GM21360 (cell line): ENCODE measurements at regions not wholly inside any gene's neighbourhood (a gene's known extent, or its start where the extent isn't known, plus 50 kb on each side); places are given as distances from the start of the nearest gene placed in this dataset.
"Not testable (repeated sequence)": the region's sequence is repeated elsewhere in the genome, so short reads cannot be mapped to it uniquely, and the experiment has no call there.

Experiments
- ATAC-seq: cut with Tn5 transposase; IDR thresholded peaks from one replicate; pipeline ENCODE4 v1.9.1; 2021; ENCODE audit warnings: mild to moderate bottlenecking, moderate library complexity; ENCODE audit not compliant: unreplicated experiment

DNA sequence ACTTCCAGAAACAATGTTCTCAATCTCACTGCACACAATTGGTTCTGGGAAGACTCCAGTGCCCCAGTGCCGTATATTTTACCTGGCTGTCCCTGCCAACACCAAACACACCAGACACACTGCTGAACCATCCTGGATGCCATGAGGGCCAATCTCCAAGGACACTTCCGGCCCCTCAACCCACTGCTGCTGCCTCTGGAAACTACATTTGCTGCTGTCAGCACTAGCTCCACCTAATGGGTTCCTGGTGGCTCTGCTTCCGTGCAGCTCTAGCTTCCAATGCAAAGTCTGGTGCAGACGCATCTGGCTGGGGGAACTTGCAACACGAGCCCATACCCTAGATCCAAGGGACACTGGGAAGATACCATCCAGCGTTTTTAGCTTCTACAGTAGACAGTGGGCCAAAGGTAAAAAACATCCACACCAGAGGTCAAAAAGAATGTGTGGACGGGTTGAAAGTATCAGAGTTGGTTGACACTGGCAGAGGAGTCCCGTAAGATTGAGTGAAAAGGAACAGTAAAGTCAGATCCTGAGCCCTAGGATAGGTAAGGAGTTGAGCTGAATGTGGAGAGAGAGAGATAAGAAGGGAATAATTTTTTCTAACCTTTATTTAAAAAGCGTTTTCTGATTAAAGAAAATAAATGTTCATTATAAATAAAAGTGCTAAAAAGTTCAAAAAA, 99.7 kb upstream of the KIF2A start:
- no peak for ATAC-seq

DNA sequence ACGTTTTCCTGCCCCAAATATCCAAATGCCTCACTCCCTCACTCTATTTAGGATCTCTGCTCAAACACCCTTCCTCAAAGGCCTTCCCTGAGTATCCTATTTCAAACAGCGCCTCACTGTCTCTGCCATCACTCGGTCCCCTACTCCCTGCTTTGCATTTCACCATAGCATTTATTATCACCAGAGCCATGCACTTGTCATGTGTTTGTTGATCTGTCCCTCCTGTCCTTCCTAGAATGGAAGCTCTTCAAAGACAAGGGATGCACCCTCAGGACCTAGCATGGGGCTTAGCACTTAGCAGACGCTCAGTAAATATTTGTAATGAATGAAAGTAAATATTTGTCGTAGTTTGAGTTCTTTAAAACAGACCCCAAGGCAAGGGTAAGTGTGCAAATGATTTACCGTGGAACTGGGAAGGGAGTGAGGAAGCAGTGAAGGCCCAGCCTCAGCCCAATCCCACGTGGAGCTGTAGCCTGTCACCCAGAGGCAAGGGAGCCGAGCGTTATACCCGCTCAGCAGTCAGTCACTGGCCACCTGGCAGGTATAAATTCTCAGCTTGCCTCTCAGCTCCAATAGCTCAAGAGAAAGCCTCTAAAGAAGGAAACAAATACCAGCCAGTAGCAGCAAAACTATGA, 97.7 kb upstream of the KIF2A start:
- ATAC-seq: no peak

DNA sequence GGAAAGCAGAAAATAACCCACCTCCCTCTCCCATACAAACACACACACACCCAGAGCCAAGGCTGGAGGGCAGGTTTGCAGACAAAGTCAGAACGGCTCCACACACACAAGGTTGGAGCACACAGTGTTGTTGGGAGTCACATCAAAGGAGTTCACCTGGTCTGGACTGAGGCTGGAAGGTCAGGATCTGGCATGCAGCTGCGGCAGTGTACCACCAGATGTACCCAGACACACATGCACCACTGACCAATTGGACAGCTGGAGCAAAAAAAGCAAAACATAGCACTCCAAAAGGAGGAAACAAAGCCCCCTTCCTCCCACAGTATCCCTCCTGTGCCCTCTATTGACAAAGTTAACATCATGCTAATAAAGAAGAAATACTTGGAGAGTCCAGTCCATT, 94.6 kb upstream of the KIF2A start:
- no peak for ATAC-seq

DNA sequence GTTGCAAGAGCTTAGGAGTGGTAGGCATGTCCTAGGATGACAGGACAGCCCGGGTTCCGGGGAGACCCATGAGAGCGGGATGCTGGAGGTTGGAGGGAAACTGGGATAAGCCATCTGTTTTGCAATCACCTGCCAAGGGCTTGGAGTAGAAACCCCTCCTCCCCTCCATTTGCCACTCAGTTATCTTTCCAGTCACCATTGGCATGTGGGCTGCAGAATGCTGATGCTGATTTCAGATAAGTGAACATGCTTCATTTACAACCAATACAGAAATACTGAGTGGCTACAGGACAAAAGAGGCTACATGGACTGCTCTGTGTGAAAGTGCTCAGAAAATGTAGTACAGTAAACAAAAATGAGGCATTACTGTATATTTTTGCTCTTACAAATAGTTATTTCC, 93.4 kb upstream of the KIF2A start:
- ATAC-seq: no peak

DNA sequence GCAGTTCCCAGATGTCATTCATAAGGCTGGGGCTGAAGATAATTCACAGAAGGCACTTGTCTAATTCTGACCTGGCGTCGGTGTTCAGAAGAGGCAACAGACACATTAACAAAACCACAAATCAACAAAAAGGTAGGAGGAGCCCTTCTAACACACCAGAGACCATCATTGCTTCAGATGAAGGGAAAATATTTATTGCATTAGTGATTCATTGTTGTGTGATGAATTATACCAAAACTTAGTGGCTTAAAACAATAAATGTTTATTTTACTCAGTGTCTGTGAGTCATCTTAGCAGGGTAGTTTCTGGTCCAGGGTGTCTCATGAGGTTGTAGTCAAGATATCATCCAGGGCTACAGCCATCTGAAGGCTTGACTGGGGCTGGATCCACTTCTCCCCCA, 91.3 kb upstream of the KIF2A start:
- no peak for ATAC-seq

DNA sequence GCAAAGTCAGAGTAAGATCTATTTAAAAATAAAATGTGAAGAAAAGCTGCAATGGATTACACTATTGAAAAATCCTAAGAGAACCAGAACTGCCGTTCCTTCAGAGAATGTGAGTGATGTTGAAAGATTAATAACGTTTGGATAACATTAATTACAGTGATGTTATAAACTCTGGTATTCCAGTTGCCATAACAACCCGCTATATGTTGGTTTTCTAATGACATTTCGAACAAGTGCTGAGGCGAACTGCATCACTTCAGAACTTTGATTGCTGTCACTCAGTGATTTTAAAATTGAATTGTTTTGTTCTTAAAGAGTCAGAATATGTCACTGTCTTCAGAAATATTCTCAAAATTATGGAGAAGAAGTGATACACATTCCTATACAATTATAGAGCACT, 89.4 kb upstream of the KIF2A start:
- ATAC-seq: not testable (repeated sequence)

DNA sequence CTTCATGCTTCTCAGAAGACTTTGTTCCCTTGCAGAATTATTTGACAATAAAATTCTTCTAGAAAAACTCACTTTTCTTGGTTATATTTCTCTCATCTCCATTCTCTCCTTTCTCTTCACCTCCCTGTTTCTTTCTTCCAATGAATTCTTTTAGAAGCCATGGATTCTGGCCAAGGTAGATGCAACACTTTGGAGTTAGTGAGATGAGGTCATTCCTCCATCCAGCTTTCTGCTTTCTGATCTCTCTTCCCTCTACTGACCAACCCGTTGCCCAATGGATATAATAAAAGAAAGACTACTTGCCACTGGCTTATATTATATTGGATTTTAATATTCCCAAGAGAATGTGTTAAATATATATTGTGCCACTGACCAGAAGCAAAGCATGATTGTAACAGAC, 88.9 kb upstream of the KIF2A start:
- ATAC-seq: not testable (repeated sequence)

DNA sequence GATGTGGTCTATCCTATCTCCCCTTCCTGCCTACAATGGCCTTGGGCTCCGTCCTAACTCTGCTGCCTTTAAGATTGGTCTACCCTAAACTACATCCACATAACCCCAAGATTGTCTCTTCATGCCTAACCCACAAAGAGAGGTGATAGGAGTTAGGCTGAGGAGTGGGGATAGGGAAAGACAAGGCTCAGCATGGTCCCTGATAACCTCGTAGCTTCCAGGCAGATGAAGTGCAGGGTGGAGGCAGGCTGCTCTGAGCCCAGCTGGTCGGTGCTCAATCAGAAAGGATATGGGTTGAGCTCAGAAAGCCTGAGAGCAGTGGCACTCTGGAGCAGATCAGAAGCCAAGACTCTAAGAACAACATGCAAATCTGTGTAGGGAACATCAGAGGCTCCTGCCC, 87.1 kb upstream of the KIF2A start:
- ATAC-seq: not testable (repeated sequence)

DNA sequence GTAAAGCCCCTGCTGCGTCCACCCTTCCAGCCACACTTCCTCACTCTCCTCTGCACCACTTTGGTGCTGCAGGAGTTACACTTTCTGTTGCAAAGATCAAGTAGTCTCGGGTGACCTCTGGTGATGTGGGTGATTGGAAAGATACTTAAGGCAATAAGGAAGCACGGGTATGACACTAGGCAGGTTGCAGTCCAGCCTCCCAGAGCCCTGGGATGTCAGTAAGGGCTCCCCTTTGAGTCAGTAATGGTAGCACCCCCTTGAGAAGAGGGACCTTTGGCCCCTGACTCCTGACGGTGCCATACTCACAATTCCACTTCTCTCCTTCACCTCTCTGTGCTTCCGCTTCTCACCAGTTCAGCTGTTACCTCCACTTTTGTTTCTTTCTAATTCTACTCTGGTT, 84.1 kb upstream of the KIF2A start:
- ATAC-seq: not testable (repeated sequence)

DNA sequence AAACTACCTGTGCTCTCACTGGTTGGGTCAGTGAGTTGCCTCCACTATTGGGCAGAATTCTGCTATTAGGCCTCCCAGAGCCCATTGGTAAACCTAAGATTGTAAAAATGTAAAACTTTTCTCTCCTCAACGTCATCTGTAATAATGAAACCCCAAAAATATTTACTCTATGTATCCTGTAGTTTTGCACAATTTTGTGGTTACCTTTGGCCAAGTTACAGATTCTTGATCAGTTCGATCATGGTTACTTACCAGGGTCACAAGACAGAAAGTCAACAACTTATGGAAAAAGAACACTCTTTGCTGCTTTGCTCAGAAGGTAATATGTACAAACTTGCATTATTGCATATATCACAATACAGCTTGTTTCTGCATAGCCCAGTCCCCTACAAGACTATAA, 83.7 kb upstream of the KIF2A start:
- not testable (repeated sequence) for ATAC-seq

DNA sequence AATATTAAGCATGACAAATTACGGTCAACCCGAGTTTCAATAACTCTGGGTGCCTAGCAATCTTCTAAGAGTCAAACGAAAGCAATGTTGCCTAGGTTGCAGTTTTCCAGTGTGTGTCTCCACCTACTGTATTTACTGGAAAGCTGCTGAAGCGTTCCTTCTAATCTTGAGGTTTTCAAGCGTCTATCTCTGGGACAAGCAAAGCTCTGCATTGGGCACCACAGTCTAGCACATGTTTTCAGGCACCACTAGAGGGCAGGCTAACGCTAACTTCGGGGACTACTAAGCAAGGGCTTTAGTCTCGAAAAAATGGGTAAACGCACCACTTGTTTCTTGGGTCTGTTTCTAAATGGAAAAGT, 82.7 kb upstream of the KIF2A start:
- ATAC-seq: peak; percentile 95

DNA sequence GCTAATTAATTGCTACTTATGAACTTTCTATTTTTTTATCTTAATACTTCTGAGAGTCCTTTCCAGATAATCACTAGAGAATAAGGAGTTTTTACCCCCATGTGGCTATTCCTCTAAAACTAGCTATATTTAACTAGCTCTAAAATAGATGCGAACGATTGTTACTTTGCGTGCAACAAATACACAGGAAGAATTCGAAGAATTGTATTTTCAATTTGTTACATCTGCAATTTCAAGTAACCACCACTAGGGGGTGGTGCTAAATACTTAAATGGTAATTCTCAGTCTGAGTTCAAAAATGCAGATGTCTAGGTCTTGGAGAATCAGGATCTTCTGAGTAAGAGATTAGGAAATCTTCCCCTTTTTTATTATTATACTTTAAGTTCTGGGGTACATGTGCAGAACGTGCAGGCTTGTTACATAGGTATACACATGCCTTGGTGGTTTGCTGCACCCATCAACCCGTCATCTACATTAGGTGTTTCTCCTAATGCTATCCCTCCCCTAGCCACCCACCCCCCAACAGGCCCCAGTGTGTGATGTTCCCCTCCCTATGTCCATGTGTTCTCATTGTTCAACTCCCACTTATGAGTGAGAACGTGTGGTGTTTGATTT, 80.9 kb upstream of the KIF2A start:
- not testable (repeated sequence) for ATAC-seq

DNA sequence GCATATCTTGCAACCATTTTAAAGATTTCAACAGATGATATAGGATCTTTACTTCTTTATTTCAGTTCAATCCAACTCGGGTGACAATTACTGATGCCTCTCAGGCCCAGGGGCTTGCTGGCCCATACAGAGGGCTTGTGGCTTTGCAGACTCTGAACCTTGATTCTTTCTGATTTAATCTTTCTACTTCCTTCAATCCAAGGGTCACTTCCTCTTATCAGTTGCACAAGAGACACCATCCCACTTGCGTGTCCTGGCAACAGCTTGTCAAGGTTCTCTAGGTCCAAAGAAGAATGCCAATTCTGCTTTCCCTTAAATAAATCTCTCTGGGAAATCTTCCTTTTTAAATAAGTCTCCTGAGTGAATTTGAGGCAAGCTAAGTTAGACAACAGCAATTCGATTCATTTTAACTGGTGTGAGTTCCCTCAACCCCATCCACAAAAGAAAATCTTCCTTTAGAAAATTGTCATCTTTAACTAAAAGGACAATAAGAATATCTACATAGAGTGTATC, 75.1 kb upstream of the KIF2A start:
- ATAC-seq: not testable (repeated sequence)

DNA sequence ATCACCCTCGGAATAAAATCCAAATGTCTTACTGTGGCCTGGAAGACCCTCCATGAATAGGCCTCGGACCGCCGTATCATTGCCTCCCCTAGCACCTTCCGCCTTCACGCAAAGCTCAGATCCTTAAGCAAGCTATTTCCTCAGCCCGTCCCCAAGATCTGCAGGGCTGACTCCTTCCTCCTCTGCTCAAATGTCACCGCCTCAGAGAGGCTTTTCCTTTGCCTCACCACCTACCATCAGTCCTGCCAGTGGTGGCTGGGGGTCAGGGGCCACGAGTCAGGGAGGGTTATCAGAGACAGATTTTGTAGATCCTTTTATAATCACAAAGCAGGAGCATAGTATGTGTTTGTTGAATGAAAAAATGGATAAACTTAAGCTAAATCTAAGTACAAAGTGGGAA, 74.4 kb upstream of the KIF2A start:
- no peak for ATAC-seq

DNA sequence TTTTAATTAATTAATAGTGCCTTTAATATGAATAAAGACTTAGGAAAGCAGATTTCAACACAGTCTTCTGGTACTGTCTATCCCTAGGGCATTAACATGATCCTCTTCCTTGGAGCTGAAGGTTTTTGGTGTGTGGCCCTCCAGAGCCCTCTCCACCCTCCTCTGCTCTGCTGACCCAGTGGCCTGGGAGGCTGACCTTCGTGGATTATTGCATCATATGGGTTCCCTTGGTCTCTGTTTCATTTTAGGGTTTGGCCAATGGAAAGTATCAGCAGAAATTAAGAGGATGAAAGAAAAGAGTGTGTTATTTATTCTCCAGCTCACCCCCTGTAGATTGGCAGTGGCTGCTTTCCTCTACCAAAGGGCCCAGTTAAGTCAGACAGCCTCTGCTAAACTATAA, 73.8 kb upstream of the KIF2A start:
- ATAC-seq: not testable (repeated sequence)

DNA sequence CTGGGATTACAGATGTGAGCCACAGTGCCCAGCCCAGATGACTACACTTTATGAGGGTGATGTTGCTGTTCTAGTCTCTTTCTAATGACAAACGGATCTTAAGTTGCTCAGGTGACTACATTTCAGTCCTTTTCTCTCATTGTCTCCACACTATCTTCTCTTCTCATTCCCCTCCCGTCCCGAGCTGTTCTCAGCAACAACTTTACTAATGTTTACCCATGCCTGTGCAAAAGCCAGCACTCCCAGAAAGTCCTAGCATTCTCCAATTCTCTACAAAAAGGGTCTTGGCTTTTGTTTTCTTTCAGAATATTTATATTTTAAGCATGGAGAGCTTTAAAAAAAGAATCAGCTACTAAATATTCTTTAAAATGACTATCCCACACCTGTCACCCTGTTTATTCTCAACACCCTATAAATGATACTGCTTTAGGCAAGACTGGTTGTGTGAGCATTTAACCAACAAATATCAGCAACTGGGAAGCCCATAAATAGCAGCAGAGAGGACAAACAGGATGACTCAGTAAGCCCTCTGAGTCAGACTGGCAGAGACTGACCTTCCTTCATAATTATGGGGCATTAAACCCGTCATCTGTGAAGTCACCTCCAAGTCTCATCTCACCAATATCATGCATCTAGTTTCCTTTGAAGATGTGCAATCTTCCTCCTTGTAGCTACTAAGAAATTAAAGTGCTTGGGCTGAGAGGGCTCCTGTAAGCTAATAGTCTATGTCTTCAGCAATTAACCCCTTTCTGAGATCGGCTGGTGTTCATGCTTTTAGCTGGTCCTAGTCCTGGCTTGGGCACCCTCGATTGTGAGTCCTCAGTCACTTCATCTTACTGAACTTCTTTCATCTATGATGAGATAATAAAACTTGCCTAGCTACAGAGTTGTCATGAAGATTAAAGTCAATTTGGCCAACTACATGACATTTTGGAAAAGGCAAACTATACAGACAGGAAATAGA, 72.6 kb upstream of the KIF2A start:
- ATAC-seq: peak; percentile 65

DNA sequence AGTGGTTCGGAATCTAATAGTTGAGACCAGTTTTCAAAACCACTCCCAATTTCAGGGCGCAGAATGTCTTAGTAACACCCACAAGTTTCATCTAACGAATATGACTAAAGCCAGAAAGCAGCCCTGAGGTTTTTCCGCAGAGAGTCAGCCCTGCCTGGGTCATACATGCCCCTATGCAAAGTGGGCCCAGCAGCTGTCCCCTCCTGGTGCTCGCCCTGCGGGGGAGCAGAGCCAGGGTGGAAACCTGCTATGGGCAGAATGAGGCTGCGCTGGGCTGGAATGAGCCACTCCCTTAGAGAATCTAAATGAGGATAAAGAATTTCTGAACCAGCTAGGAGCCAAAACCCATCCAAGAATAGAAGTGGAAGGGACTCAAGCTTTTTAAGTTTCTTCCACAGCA, 69.4 kb upstream of the KIF2A start:
- peak; percentile 55 for ATAC-seq

DNA sequence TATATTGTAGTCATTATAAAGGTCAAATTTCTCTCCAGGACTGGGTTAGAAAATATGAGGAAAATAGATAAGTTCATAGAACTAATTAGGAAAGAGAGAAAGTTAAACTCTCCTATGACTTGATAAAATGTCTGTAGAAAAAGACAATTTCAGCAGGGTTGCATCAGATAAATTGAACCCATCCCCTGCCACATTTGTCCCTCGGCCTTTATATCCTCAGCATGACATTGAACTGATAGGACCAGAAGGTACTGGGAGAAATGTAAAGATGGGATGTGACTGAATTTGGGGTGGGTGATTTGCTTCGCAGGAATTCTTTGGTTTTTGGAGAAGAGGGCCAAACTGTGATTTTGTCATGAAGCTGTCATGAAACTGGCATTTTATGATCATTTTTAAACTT, 68.1 kb upstream of the KIF2A start:
- not testable (repeated sequence) for ATAC-seq

DNA sequence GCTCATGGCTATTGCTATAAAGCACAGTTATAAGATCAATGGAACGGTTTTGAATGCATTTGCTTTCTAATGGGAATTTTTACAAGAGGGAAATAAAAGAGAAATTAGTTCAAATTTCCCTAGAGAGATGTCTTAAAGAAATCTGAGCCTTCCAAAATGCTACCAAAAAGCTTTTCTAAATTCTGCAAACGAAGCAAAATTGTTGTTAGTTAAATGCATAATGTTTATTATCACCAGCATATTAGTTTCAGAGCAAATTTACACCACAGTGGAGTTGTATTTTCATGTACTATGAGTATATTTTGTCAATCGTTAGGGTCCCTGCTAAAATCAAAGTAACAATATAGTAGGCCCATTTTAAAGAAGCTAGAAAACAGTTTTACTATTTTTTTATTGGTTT, 67.4 kb upstream of the KIF2A start:
- not testable (repeated sequence) for ATAC-seq

DNA sequence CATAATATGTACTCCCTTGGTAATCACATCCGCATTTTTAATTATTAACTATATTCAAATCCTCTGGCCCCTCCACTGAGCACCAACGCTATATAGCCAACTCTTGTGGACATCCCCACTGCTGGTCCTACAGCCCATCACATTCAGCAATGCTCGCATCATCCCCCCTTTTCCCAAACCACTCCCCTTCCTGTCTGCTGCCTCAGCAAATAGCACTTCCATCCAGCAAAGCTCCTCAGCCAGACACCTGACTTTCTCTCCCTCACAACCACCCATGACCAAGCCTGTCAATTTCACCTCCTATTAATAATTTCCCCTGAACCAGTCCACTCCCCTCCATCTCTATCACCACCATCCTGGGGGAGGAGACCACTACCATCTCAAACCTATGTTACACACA, 65.5 kb upstream of the KIF2A start:
- ATAC-seq: not testable (repeated sequence)

DNA sequence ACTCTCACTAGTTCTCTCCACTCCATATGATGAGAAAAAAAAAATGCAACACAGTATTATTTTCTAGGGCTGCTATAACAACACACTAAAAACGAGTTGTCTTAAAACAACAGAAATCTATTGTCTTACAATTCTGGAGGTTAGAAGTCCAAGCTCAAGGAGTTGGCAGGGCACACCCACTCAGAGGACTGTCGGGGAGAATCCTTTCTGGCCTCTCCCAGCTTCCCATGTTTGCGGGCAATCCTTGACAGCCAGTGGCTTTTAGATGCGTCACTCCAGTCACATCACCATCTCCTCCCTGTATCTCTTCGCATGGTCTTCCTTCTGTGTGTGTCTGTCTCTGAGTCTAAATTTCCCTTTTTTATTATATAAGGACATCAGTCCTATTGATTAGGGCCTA, 64.0 kb upstream of the KIF2A start:
- not testable (repeated sequence) for ATAC-seq
